ENCODE measurements at regions not wholly inside any gene's neighbourhood (a gene's known extent, or its start where the extent isn't known, plus 50 kb on each side); places are given as distances from the start of the nearest gene placed in this dataset. TPM values are rescaled to one million over a fixed set of nuclear protein-coding genes. Genes with fewer than 3 reads are reported as not detected.

- H3K36me3 ChIP-seq (ENCODE audit: control insufficient read depth, insufficient read depth, low read length), result no peaks in the 10 kb centered on the region
- ChIA-PET POLR2A (interaction anchor here (0.6 kb wide), 2 partner anchors 736 to 754 kb away, joined by 3 to 4 read pairs; no protein-coding TSS in a partner anchor), CTCF (interaction anchor here (1.0 to 2.1 kb wide), 2 partner anchors 9 to 11 kb away, joined by 3 to 10 read pairs; no protein-coding TSS in a partner anchor)
- no peak overlapping the region for H3K4me3 ChIP-seq (ENCODE audit: low read depth, low read length)
- H3K27me3 ChIP-seq (ENCODE audit: control insufficient read depth, insufficient read depth, low read length), result no peaks in the 10 kb centered on the region
- TF ChIP-seq CTCF (IDR thresholded peaks at IDR 0.05; ENCODE audit: insufficient read depth, low read depth, low read length), result no peak
- no peak for DNase-seq (ENCODE audit: low read depth)
Observed at GRCh38 chr10:43700306-43700705, 51.6 kb upstream of the ZNF32 start.

GRCh38 chr10:43699516-43699915 is 50.8 kb upstream of the ZNF32 start:
- no peaks in the 10 kb centered on the region for H3K36me3 ChIP-seq (ENCODE audit: control insufficient read depth, insufficient read depth, low read length)
- H3K4me3 ChIP-seq (ENCODE audit: low read depth, low read length), result no peak overlapping the region
- no peak for TF ChIP-seq CTCF (IDR thresholded peaks at IDR 0.05; ENCODE audit: insufficient read depth, low read depth, low read length)
- H3K27me3 ChIP-seq (ENCODE audit: control insufficient read depth, insufficient read depth, low read length), result no peaks in the 10 kb centered on the region
- POLR2A ChIA-PET, result no interaction called here
- DNase-seq (ENCODE audit: low read depth), result no peak
- CTCF ChIA-PET, result interaction anchor here (0.8 to 2.1 kb wide), 2 partner anchors 10 to 105 kb away, joined by 3 to 10 read pairs; no protein-coding TSS in a partner anchor

Small RNA genes in the stretch of these regions (small RNA-seq; reads per million reads assigned to genes)
- not detected for gene UQCRHP3 (ENCODE audit: insufficient read length, low read depth, low replicate concordance)
